GM12878 (cell line): ENCODE measurements at regions not wholly inside any gene's neighbourhood (a gene's known extent, or its start where the extent isn't known, plus 50 kb on each side); places are given as distances from the start of the nearest gene placed in this dataset.

Source experiments
- ATAC-seq: fragments of 200-7000 bp; cut with Tn5 transposase; 3 replicates; pipeline ENCODE4 v1.9.1; 2020; ENCODE audit warnings: mild to moderate bottlenecking, moderate library complexity
- BruUV-seq: library from RNA; stranded (reverse); fragments of 400-500 nt; replicated peaks from 2 replicates; lab custom pipeline; 2021; lab: Mats Ljungman, UMichigan
- CTCF ChIA-PET: fragments of 300-600 bp; sonication (Branson Sonifier 250); formaldehyde crosslinking; extraction: SDS; loops from one replicate; lab custom pipeline; 2021; ENCODE audit warnings: inconsistent platforms; lab: Yijun Ruan, JAX
- POLR2A ChIA-PET: fragments of 350-600 bp; formaldehyde crosslinking; extraction: SDS; loops from one replicate; lab custom pipeline; 2021; ENCODE audit warnings: inconsistent platforms; lab: Charles Lee
- RAD21 ChIA-PET: fragments of 300-600 bp; sonication (Branson Sonifier 250); formaldehyde crosslinking; loops from one replicate; lab custom pipeline; 2023; ENCODE audit warnings: antibody characterized with exemption; ENCODE audit not compliant: unreplicated experiment; lab: Charles Lee
- SMC1A ChIA-PET: fragments of 300-600 bp; sonication (Branson Sonifier 250); formaldehyde crosslinking; loops from one replicate; lab custom pipeline; 2023; ENCODE audit not compliant: unreplicated experiment, uncharacterized antibody; lab: Charles Lee
- DNase-seq: peaks from one replicate; pipeline ENCODE4 v3.0.0-alpha.2; 2011; ENCODE audit warnings: low read depth, low spot score
- FAIRE-seq: peaks from 3 replicates; lab custom pipeline; 2011; peaks lifted over from hg19 to GRCh38; lab: Jason Lieb, UNC
- H2AFZ ChIP-seq: 2 replicates; pipeline ENCODE4 v1.6.0; 2011; ENCODE audit warnings: low read depth, low read length, control low read depth; ENCODE audit not compliant: control insufficient read depth
- H3K27ac ChIP-seq: 2 replicates; pipeline ENCODE4 v1.5.1; 2011; ENCODE audit warnings: control low read depth; ENCODE audit not compliant: control insufficient read depth, insufficient read depth
- H3K27me3 ChIP-seq, 2 experiments: replicated peaks in 1 of 2; 2 replicates each; pipeline versions ENCODE4 v1.6.0 to v1.6.1; 2011; ENCODE audit warnings: low read length in 1 of 2; ENCODE audit not compliant: control insufficient read depth in 2 of 2, insufficient read depth in 2 of 2
- H3K36me3 ChIP-seq, 2 experiments: 2 replicates each; pipeline ENCODE4 v1.5.1; 2011; ENCODE audit warnings: low read length in 1 of 2; ENCODE audit not compliant: control insufficient read depth in 2 of 2, insufficient read depth in 2 of 2
- H3K4me1 ChIP-seq: 2 replicates; pipeline ENCODE4 v1.6.1; 2011; ENCODE audit warnings: mild to moderate bottlenecking, low read length, moderate library complexity, mixed read lengths; ENCODE audit not compliant: control insufficient read depth, insufficient read depth
- H3K4me2 ChIP-seq: 2 replicates; pipeline ENCODE4 v1.6.0; 2011; ENCODE audit warnings: control low read depth; ENCODE audit not compliant: control insufficient read depth, insufficient read depth
- H3K4me3 ChIP-seq: fragments of 200-600 bp; sonication (generic); 2 replicates; pipeline ENCODE4 v1.5.1; 2016
- H3K79me2 ChIP-seq: 2 replicates; pipeline ENCODE4 v1.6.0; 2011; ENCODE audit warnings: low read length; ENCODE audit not compliant: control insufficient read depth, insufficient read depth
- H3K9ac ChIP-seq: 2 replicates; pipeline ENCODE4 v1.8.0; 2011; ENCODE audit warnings: low read length, control low read depth, mixed read lengths; ENCODE audit not compliant: control insufficient read depth, insufficient read depth
- H3K9me3 ChIP-seq: replicated peaks from 3 replicates; pipeline ENCODE4 v1.5.1; 2011; ENCODE audit warnings: mild to moderate bottlenecking, low read length; ENCODE audit not compliant: control insufficient read depth, insufficient read depth
- H4K20me1 ChIP-seq: 2 replicates; pipeline ENCODE4 v1.6.0; 2011; ENCODE audit not compliant: control insufficient read depth, insufficient read depth
- BHLHE40 ChIP-seq, 2 experiments: fragments of 450-650 bp in 1 of 2; IDR thresholded peaks; 2 replicates each; pipeline ENCODE4 v1.6.1; 2011 to 2017; ENCODE audit warnings: low read depth in 2 of 2, borderline replicate concordance in 1 of 2, improper control_type of control experiment in 1 of 2, low read length in 1 of 2, mild to moderate bottlenecking in 1 of 2
- CREM ChIP-seq: IDR thresholded peaks from 2 replicates; pipeline ENCODE4 v1.6.1; 2014; ENCODE audit warnings: antibody characterized with exemption, low read depth
- GABPA ChIP-seq: IDR thresholded peaks from 2 replicates; pipeline ENCODE4 v1.6.1; 2014; ENCODE audit warnings: antibody characterized with exemption, low read depth, mild to moderate bottlenecking, inconsistent platforms
- KDM1A ChIP-seq: fragments of 200-600 bp; sonication (generic); IDR thresholded peaks from 2 replicates; pipeline ENCODE4 v1.6.1; 2016; ENCODE audit warnings: borderline replicate concordance
- MXI1 ChIP-seq: fragments of 150-350 bp; IDR thresholded peaks from 2 replicates; pipeline ENCODE4 v1.6.1; 2011; ENCODE audit warnings: low read depth, mild to moderate bottlenecking, inconsistent platforms, low read length, improper control_type of control experiment
- NFYA ChIP-seq: IDR thresholded peaks from 2 replicates; pipeline ENCODE4 v1.6.1; 2011; ENCODE audit warnings: low read depth, mild to moderate bottlenecking, low read length, improper control_type of control experiment, borderline replicate concordance
- NR2C2 ChIP-seq: IDR thresholded peaks from 2 replicates; pipeline ENCODE4 v1.6.1; 2011; ENCODE audit warnings: borderline replicate concordance, low read depth; ENCODE audit not compliant: control insufficient read depth, insufficient read length
- SIN3A ChIP-seq: IDR thresholded peaks from 2 replicates; pipeline ENCODE4 v1.6.1; 2012; ENCODE audit warnings: low read depth, low read length, improper control_type of control experiment
- WGBS: methylation state at CpG from one replicate; pipeline ENCODE4 v1.1.6; 2016; ENCODE audit warnings: low lambda C conversion rate; ENCODE audit not compliant: insufficient replicate concordance, insufficient coverage; ENCODE audit errors: missing lambda C conversion rate; 5-methylcytosine and 5-hydroxymethylcytosine counted together
- in situ Hi-C: fragments of 300-500 bp; cut with MboI; formaldehyde crosslinking; loops from 9 replicates; pipeline ENCODE4 v1.14.3; 2018; ENCODE audit warnings: mixed read lengths
- intact Hi-C: fragments of 100-400 bp; cut with micrococcal nuclease; formaldehyde crosslinking; loops from one replicate; pipeline ENCODE4 v1.14.2; 2022; ENCODE audit not compliant: unreplicated experiment
- TF ChIP-seq, protein P1 (sequence below): IDR thresholded peaks from 2 replicates; pipeline ENCODE4 v1.6.1; 2012; ENCODE audit warnings: mild to moderate bottlenecking, low read depth, low read length
- TF ChIP-seq, protein P2 (sequence below): fragments of 450-650 bp; IDR thresholded peaks from 2 replicates; pipeline ENCODE4 v1.6.1; 2016; ENCODE audit warnings: mild to moderate bottlenecking

DNA sequence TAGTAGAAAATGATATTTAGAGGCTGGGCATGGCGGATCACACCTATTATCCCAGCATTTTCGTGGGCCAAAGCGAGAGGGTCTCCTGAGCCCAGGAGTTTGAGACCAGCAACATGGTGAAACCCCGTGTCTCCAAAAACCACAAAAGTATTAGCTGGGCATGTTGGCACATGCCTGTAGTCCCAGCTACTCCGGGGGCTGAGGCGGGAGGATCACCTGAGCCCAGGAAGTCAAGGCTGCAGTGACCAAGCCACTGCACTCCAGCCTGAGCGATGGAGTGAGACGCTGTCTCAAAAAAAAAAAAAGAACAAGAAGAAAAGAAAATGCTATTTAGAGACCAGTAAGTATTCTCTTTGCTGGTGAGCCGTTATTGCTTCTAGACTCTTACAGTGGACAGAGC, 79.2 kb upstream of the MDM1 start:
- TF ChIP-seq BHLHE40 (IDR thresholded peaks at IDR 0.05; ENCODE audit: borderline replicate concordance in 1 of 2, low read depth in 2 of 2, low read length in 1 of 2) (no peak), NR2C2 (no peak), KDM1A (no peak), SIN3A (no peak), GABPA (no peak), MXI1 (no peak), CREM (no peak), NFYA (no peak)
- TF ChIP-seq, protein P1, sequence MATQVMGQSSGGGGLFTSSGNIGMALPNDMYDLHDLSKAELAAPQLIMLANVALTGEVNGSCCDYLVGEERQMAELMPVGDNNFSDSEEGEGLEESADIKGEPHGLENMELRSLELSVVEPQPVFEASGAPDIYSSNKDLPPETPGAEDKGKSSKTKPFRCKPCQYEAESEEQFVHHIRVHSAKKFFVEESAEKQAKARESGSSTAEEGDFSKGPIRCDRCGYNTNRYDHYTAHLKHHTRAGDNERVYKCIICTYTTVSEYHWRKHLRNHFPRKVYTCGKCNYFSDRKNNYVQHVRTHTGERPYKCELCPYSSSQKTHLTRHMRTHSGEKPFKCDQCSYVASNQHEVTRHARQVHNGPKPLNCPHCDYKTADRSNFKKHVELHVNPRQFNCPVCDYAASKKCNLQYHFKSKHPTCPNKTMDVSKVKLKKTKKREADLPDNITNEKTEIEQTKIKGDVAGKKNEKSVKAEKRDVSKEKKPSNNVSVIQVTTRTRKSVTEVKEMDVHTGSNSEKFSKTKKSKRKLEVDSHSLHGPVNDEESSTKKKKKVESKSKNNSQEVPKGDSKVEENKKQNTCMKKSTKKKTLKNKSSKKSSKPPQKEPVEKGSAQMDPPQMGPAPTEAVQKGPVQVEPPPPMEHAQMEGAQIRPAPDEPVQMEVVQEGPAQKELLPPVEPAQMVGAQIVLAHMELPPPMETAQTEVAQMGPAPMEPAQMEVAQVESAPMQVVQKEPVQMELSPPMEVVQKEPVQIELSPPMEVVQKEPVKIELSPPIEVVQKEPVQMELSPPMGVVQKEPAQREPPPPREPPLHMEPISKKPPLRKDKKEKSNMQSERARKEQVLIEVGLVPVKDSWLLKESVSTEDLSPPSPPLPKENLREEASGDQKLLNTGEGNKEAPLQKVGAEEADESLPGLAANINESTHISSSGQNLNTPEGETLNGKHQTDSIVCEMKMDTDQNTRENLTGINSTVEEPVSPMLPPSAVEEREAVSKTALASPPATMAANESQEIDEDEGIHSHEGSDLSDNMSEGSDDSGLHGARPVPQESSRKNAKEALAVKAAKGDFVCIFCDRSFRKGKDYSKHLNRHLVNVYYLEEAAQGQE = no peak
- TF ChIP-seq, protein P2, sequence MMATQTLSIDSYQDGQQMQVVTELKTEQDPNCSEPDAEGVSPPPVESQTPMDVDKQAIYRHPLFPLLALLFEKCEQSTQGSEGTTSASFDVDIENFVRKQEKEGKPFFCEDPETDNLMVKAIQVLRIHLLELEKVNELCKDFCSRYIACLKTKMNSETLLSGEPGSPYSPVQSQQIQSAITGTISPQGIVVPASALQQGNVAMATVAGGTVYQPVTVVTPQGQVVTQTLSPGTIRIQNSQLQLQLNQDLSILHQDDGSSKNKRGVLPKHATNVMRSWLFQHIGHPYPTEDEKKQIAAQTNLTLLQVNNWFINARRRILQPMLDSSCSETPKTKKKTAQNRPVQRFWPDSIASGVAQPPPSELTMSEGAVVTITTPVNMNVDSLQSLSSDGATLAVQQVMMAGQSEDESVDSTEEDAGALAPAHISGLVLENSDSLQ = no peak
- Histone ChIP-seq H3K4me3 (no peak overlapping the region), H3K27ac (no peak overlapping the region), H3K36me3 (no peaks in the 10 kb centered on the region), H2AFZ (no peak overlapping the region), H4K20me1 (no peaks in the 10 kb centered on the region), H3K4me1 (no peaks in the 10 kb centered on the region), H3K79me2 (no peaks in the 10 kb centered on the region), H3K9ac (no peak overlapping the region), H3K9me3 (no peaks in the 10 kb centered on the region), H3K27me3 (no peaks in the 10 kb centered on the region), H3K4me2 (no peak overlapping the region)
- SMC1A ChIA-PET = interaction anchor here (0.7 to 2.6 kb wide), 4 partner anchors 9 to 341 kb away, joined by 3 to 12 read pairs (median 4); no protein-coding TSS in a partner anchor
- CTCF ChIA-PET = no interaction called here
- intact Hi-C loops = no loop called here
- RAD21 ChIA-PET = interaction anchor here (1.1 kb wide), 1 partner anchor 29 kb away, joined by 3 read pairs; no protein-coding TSS in a partner anchor
- no TSS peak for BruUV-seq
- 85% methylated on average over 9 of the region's 9 CpGs for WGBS
- FAIRE-seq = no peak
- in situ Hi-C loops = no loop called here
- ATAC-seq = no peak
- no peak for DNase-seq
- POLR2A ChIA-PET = interaction anchor here (0.6 to 1.1 kb wide), 4 partner anchors 19 to 226 kb away, joined by 3 to 8 read pairs (median 4); no protein-coding TSS in a partner anchor
